ENCODE measurements at regions not wholly inside any gene's neighbourhood (a gene's known extent, or its start where the extent isn't known, plus 50 kb on each side); places are given as distances from the start of the nearest gene placed in this dataset.

DNA sequence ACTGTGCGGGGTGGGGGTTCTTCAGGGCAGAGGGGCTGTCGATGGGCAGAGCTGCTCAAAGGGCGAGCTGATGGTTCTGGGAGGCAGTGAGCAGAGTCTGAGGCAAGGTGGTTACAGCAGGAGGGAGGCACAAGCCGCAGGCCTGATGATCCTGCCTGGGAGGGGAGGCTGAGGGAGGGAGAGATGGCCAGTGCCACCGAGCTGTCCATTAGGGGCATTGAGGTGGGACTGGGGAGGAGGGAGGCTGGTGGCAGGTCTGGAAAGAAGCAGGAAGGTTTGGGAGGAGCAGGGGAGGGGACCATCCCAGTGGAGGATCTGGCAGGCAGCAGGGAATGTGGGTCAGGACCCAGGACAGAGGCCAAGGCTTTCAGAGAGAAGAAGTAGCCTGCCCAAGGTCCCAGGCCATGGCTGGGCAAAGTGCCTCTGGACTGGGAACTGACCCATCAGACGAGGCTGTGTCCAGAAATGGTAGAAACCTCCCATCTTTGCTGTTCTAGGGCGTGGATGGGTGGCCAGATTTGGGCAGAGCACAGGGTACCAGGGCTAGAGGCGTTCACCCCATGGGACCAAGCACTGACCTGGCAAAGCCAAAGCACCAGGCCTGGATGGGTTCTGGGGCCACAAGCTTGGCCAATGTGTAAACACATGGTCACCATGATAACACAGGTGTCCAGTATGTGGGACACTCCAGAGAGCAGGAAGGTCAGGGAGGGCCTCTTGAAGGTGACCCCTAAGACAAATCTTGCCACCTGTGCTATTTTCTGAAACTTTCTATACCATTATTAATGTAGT is 55.5 kb downstream of the INHBB start:
- H3K27ac ChIP-seq, result no peak overlapping the region
- no peak for DNase-seq (ENCODE audit: low read depth, low spot score)

GRCh38 chr2:120402067-120402433 is 56.1 kb downstream of the INHBB start:
- no peak overlapping the region for H3K27ac ChIP-seq
- DNase-seq (ENCODE audit: low read depth, low spot score), result no peak

GRCh38 chr2:120402508-120402907 is 56.6 kb downstream of the INHBB start:
- DNase-seq (ENCODE audit: low read depth, low spot score), result no peak
- H3K27ac ChIP-seq, result no peak overlapping the region

DNA sequence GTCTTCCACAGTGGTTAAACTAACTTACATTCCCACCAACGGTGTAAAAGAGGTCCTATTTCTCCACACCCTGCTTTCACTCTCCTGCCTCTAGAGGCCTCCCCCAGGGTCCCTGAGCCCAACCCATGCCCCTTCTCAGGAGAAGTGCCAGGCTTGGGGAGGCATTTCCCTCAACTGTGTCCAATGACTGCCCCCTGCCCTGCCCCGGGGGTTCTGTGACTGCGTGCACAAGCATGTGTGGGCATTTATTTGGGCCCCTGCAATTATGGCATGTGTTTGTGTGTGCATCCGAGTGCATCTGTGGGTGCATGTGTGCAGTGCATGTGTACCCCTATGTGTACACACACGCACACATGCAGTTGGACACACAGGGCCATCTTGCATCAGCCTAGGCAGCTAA is 57.3 kb downstream of the INHBB start:
- no peak overlapping the region for H3K27ac ChIP-seq
- no peak for DNase-seq (ENCODE audit: low read depth, low spot score)

- no peak for DNase-seq (ENCODE audit: low read depth, low spot score)
- H3K27ac ChIP-seq, result no peak overlapping the region
Observed at GRCh38 chr2:120403676-120404075, 57.7 kb downstream of the INHBB start.

DNA sequence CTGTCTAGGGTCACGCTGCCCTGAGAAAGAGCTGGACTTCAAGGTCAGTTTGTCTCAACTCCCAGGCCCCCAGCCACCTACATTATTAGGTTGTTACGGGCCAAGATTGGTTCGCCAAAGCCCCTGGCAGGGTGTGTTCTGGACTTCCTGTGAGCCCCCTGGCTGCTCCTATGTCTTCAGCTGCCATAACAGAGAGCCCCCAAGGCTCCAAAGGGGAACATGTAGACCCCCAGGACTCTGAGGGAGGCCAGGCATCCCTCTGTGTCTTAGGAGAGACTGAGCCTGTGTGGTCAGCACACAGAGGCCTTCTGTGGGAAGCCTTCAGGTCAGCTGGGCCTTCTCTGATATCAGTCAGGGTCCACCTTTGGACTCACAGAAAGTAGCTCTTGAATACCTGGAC is 58.3 kb downstream of the INHBB start:
- no peak overlapping the region for H3K27ac ChIP-seq
- no peak for DNase-seq (ENCODE audit: low read depth, low spot score)

DNA sequence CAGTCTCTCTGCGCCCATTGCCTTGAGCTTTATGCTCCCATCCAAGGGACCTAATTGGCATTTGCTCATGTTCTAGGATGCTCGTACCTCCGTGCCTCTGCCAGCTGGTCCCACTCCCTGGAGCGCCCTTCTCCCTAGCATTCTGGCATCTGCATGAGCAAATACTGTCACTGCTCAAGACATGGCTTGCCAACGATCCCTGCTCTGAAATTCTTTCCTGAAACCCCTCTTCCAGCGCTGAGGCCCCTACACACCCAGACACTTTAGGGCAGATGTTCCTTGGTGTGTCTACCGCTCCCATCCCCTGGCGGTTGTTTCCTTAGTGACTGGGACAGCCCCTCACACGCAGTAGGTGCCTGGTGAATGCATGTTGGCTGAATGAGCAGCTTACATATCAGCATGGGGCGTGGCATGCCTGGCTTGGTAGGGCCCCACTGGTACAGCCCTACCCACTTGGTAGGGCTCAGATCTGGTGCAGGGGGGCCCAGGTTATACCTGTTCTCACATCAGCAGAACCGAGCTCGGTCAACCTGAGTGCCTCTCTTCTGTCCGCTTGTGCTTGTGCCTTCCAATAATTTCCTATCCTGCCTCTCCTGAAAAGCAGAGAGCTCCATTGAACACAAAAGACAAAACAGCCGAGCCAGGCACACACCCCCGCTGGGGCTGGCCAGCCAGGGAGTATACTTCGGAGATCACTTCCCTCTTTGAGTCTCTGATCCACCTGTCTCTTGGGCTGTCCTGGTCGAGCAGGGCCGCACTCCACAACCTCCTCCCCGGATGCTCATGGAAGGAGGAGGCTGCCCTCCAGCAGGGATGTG is 59.2 kb downstream of the INHBB start:
- no peak overlapping the region for H3K27ac ChIP-seq
- no peak for DNase-seq (ENCODE audit: low read depth, low spot score)

DNA sequence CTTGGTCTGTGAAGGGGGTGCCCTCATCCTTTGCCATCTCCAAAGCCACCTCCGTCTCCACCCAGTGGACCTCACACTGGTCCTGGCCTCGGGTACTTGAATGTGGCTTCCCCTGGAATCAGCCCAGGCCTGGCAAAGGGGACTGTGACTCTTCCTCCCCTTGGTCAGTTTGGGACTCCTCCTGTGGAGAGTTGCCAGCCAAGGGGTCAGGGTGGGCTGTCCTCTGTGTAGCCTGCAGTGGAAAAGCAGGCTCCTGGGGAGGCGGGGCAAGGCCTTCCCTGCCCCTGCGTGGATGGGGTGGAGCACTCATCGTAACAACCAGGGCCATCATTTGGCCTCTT is 59.8 kb downstream of the INHBB start:
- no peak overlapping the region for H3K27ac ChIP-seq
- DNase-seq (ENCODE audit: low read depth, low spot score), result no peak

DNA sequence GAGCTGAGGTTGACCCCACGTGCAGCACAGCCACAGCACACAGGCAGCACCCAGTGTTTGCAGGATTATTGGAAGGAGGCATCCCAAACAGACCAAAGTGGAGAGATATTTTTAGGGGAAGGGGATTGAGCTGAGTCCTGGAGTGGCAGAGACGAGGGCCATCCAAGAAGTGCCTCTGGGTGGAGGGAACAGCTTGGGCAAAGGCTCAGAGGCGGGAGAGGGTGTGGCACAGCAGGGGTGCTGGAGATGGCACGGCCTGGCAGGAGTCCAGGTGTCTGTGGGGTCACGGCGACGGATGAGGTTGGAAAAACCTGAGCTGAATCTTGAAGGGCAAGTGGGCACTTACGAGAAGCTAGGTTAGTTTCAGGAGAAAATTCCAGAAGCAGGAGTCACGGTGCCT is 60.6 kb downstream of the INHBB start:
- no peak for DNase-seq (ENCODE audit: low read depth, low spot score)
- no peak overlapping the region for H3K27ac ChIP-seq

DNA sequence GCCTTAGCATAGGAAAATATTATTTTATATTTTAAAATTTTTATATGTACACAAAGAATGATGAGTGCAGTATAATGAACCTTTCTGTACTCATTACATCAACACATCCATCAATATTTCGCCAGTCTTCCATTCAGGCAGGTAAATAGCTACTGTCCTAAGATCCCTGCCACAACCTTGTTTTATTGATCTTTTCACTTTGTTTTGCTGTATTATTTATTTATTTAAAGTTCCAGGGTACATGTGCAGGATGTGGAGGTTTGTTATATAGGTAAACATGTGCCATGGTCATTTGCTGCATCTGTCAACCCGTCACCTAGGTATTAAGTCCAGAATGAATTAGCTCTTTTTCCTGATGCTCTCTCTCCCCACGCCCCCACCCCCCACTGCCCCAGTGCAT is 64.6 kb downstream of the INHBB start:
- no peak overlapping the region for H3K27ac ChIP-seq
- DNase-seq (ENCODE audit: low read depth, low spot score), result no peak

DNA sequence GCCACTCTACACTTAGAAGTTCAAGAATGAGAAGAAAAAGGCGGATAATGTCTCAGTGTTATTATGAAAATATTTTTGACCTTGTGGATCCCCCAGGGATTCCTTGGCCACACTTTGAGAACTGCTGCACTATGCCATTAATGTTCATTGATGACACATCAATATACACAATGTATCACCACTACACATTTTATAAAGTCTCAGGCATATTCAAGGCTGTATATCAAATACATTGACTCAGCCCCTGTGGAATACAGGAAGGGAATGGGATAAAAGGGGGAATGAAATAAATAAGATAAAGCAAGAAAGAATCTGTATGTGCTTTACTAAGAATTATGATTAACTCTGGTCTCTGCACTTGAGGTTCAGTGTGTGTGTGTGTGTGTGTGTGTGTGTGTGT is 69.1 kb downstream of the INHBB start:
- H3K27ac ChIP-seq, result no peak overlapping the region
- no peak for DNase-seq (ENCODE audit: low read depth, low spot score)

GRCh38 chr2:120415728-120416509 is 70.0 kb downstream of the INHBB start:
- no peak overlapping the region for H3K27ac ChIP-seq
- no peak for DNase-seq (ENCODE audit: low read depth, low spot score)

GRCh38 chr2:120418174-120418787 is 72.3 kb downstream of the INHBB start:
- DNase-seq (ENCODE audit: low read depth, low spot score), result no peak
- no peak overlapping the region for H3K27ac ChIP-seq

DNA sequence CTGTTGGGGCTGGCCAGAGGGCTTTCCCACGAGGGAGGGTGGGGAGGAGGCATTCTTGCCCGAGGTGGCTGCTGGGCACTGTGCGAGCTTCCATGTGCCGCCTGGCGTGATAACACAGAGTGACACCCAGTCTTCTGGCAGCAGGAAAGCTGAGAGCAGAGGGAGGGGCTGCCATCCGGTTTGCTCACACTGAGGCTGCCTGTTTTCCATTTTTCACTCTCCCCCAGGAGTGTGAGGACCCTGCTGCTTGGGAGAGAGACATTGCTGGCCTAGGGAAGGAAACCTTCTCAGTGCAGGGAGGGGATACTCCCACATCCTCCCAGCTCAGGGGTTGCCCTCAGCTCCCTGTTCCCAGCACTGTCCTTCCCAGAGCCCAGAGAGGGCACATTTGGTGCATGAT is 73.1 kb downstream of the INHBB start:
- H3K27ac ChIP-seq, result no peak overlapping the region
- DNase-seq (ENCODE audit: low read depth, low spot score), result no peak

GRCh38 chr2:120419955-120420354 is 74.0 kb downstream of the INHBB start:
- H3K27ac ChIP-seq, result no peak overlapping the region
- no peak for DNase-seq (ENCODE audit: low read depth, low spot score)

- DNase-seq (ENCODE audit: low read depth, low spot score), result no peak
- H3K27ac ChIP-seq, result no peak overlapping the region
Observed at GRCh38 chr2:120421126-120421829, 75.3 kb downstream of the INHBB start.

DNA sequence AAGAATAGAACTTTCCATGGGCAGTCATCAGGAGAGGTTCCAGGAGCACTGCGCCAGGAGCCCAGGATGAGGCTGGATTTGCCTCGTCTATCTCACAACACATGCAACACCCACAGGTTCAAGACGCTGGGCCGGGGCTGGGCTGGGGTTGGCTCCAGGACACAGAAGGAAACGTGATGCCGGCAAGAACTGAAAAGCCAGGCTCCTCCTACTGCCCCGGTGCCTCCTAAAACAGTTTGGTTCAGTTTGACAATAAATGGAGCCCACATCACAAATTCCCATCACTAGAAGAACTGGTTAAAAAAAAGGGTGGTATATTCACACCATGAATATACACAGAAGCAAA is 75.9 kb downstream of the INHBB start:
- H3K27ac ChIP-seq, result no peak overlapping the region
- DNase-seq (ENCODE audit: low read depth, low spot score), result no peak

DNA sequence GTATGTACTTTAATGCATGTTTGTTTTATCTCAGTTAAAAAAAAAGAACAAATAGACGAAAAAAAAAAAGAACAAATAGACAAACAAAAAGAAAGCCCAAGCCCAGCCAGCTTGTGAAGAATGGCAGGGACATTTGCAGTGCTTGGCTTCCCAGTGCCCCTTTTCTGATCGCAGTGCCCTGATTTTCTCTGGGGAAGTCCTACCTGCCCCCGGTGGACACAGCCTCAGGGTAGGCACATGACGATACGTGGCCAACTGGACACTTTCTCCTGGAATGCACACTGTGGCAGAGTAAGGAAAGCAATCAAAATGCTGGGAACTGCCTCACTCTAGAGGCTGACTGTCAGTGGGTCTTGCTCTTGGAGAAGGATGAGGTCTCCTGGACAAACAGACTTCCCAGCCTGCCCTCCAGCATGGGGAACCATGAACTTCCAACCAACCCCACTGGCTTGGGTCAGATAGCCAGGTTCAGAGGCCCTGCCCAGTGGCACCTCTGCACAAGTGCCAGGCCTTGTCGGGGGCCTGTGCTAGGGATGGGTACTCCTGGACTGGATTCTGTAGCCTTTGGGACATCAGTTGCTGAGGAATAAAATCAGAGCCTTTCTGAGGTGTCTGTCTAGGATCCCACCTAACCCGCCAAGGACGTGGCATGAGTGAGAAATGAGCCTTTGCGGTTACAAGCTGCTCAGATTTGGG is 76.7 kb downstream of the INHBB start:
- no peak for DNase-seq (ENCODE audit: low read depth, low spot score)
- H3K27ac ChIP-seq, result no peak overlapping the region

DNA sequence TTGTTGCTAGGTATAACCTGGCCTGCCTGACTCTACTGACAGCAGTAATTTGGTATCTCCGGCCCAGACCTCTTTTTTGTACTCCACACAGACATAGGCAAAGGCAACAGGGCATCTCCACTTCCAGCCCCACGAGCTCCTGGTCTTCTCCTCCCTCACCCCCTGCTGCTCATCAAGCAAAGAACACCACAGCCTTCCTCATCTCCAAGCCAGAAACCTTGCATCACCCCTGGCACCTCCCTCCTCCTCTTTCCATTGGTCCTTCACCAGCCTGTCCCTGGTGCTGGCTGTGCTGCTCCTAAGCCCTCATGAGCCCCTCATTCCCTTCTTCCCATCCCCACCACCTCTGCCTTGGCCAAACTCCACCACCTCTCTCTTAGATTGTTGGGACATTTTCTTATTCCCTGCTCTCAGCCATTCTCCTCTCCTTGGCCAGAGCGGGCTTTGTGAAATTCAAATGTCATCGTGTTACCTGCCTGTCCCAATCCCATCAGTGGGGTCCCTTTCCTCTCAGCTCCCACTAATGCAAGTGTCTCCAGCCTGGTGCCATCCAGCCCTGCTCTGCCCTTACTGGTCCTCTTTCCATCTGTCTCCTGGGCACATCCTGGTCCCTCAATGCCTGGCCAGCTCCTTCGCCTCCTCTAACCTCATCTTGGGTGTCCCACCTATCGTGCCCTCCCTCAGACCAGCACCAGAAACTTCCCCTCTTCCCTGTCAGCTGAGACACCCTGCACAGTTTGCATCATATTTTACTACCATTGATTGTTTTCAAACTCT is 77.4 kb downstream of the INHBB start:
- H3K27ac ChIP-seq, result no peak overlapping the region
- no peak for DNase-seq (ENCODE audit: low read depth, low spot score)

All from epithelial cell of prostate (primary cell).